OCI-LY7 (cell line): ENCODE measurements at regions not wholly inside any gene's neighbourhood (a gene's known extent, or its start where the extent isn't known, plus 50 kb on each side); places are given as distances from the start of the nearest gene placed in this dataset.

ENCODE experiments used
- CTCF ChIP-seq: fragments of 200-600 bp; sonication (generic); conservative IDR thresholded peaks from 2 replicates; pipeline ENCODE4 v1.5.1; 2014; ENCODE audit warnings: mild to moderate bottlenecking, antibody characterized with exemption, low read length, moderate library complexity, mixed read lengths
- EZH2phosphoT487 ChIP-seq: fragments of 200-600 bp; sonication (generic); IDR thresholded peaks from 2 replicates; pipeline ENCODE4 v1.6.1; 2018; ENCODE audit warnings: low read depth, borderline replicate concordance, mild to moderate bottlenecking, mixed run types, antibody characterized with exemption, low read length, moderate library complexity, mixed read lengths

GRCh38 chr22:48938741-48939140, 888.9 kb downstream of the BRD1 start:
- TF ChIP-seq CTCF (no peak), EZH2phosphoT487 (no peak)
